Stimulated activated CD4-positive, alpha-beta T cell treated with anti-CD3 and anti-CD28 coated beads, Interleukin-15, amount 100 ng/mL, for 24 hours (primary cell): ENCODE measurements at regions not wholly inside any gene's neighbourhood (a gene's known extent, or its start where the extent isn't known, plus 50 kb on each side); places are given as distances from the start of the nearest gene placed in this dataset.
"Not testable (repeated sequence)": the region's sequence is repeated elsewhere in the genome, so short reads cannot be mapped to it uniquely, and the experiment has no call there.

Experiments
- DNase-seq: peaks from one replicate; pipeline ENCODE4 v3.0.0-alpha.2; 2020

GRCh38 chr4:126899331-126899801, 733.4 kb upstream of the INTU start:
- no peak for DNase-seq

- DNase-seq: no peak
Measured at GRCh38 chr4:126906466-126906865, 726.3 kb upstream of the INTU start.

GRCh38 chr4:126907389-126907788, 725.4 kb upstream of the INTU start:
- DNase-seq: no peak

- no peak for DNase-seq
Measured at GRCh38 chr4:126916049-126916625, 716.6 kb upstream of the INTU start.

- DNase-seq: no peak
Measured at GRCh38 chr4:126916626-126917140, 716.1 kb upstream of the INTU start.

GRCh38 chr4:126922328-126922938, 710.3 kb upstream of the INTU start:
- DNase-seq: not testable (repeated sequence)

- no peak for DNase-seq
Measured at GRCh38 chr4:126924237-126924636, 708.5 kb upstream of the INTU start.

GRCh38 chr4:126930059-126930458, 702.7 kb upstream of the INTU start:
- DNase-seq: not testable (repeated sequence)

- no peak for DNase-seq
Measured at GRCh38 chr4:126935801-126936200, 697.0 kb upstream of the INTU start.

GRCh38 chr4:126937342-126937741, 695.4 kb upstream of the INTU start:
- DNase-seq: no peak

GRCh38 chr4:126937846-126938422, 694.8 kb upstream of the INTU start:
- no peak for DNase-seq

GRCh38 chr4:126939401-126939800, 693.4 kb upstream of the INTU start:
- DNase-seq: no peak

- no peak for DNase-seq
Measured at GRCh38 chr4:126947536-126947935, 685.2 kb upstream of the INTU start.

- no peak for DNase-seq
Measured at GRCh38 chr4:126954537-126955291, 678.0 kb upstream of the INTU start.

- DNase-seq: no peak
Measured at GRCh38 chr4:126955292-126956183, 677.2 kb upstream of the INTU start.

GRCh38 chr4:126956184-126956897, 676.4 kb upstream of the INTU start:
- no peak for DNase-seq

GRCh38 chr4:126957556-126957955, 675.2 kb upstream of the INTU start:
- DNase-seq: no peak

- no peak for DNase-seq
Measured at GRCh38 chr4:126957987-126958386, 674.8 kb upstream of the INTU start.

GRCh38 chr4:126958482-126958881, 674.3 kb upstream of the INTU start:
- DNase-seq: no peak

- DNase-seq: no peak
Measured at GRCh38 chr4:126959056-126959745, 673.6 kb upstream of the INTU start.

GRCh38 chr4:126960760-126961159, 672.0 kb upstream of the INTU start:
- DNase-seq: no peak
